ENCODE measurements at regions not wholly inside any gene's neighbourhood (a gene's known extent, or its start where the extent isn't known, plus 50 kb on each side); places are given as distances from the start of the nearest gene placed in this dataset.
"Not testable (repeated sequence)": the region's sequence is repeated elsewhere in the genome, so short reads cannot be mapped to it uniquely, and the experiment has no call there.

DNA sequence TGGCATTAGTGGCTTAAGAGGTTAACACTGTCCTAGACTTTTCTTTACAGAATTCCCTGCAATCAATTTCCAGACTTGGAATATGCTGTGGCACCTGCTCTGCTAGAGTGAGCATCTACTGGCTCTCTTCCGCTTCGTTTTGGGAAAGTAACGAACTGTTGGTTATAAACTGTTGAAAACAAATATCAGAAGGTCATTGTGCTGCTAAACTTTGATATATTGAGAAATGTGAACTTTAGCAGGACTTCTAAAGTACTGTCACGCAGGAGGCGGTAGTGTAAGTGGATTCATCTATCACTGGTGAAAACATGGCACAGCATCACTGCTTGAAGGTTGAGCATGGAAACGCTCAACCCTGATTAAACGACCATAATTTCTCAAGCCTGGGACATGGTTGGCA is 348.9 kb downstream of the FLRT2 start:
- DNase-seq (ENCODE audit: low spot score) = no peak

DNA sequence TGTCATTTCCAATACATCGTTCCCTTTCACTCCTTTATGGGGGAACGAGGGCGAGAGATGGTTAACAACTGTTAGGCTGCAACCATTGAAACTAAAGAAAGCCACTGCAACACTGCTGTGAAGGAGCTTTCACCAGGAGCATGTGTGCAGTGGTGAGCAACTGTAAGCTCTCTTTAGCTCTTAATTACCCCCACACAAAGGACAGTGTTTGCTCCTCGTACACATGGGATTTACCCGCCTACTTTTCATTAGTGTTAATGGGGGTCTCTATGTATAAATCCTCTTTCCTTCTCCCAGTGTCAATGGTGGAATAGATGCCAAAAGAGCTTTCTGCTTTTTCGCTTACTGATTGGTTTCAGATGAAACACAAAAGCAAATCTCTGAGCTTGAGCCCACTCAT is 343.1 kb downstream of the FLRT2 start:
- no peak for DNase-seq (ENCODE audit: low spot score)

DNA sequence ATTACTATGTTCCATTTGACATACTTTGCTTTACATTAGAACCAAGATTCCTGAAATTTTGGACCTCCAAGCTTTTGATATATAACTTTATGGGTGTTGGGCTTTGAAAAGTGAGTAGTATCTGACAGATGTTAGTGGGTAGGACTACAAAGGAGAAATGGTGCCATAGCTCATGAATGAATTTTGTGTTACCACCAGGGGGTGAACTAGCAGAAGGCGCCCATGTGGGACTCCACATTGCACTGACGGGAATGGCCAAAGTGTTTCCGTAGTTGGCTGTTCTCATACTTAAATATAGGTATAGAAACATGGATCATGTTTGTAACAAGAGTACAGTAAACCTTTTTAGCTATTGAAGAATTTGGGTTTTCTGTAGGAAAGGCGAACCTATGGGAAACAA is 337.5 kb downstream of the FLRT2 start:
- DNase-seq (ENCODE audit: low spot score) = no peak

DNA sequence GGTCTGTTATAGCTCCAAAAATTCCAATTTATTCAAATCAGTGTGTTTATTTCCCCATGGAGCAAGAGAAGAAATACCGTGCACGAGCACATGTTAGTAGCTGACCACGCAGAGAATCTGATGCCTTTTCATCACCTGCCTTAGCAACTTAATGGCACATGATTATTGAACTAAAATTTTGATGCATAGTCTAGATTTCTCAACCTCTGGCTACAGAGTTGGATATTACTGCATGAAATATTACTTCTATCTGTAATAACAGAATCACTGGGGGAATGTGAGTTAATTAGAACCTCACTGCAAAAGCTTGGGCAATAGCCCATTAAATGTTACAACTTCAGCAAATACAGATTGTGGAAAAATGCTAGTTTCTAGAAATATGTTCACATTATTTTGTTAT is 335.8 kb downstream of the FLRT2 start:
- DNase-seq (ENCODE audit: low spot score) = no peak

DNA sequence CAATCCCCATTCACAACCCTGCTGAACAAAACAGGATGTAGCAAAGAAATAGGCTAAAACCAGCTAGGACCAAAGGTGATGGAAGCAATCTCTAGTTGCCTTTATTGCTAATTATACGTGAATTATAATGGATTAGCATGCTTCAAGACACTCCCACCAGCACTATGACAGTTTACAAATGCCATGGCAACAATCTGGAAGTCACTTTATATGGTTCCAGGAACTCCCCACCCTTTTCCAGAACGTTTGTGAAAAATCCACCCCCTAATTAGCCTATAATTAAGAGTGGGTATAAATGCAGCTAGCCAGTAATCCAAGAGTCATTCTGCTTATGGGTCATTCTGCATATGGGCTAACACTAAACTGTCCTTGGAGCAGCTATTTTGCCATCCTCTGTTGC is 328.7 kb downstream of the FLRT2 start:
- DNase-seq (ENCODE audit: low spot score) = no peak

DNA sequence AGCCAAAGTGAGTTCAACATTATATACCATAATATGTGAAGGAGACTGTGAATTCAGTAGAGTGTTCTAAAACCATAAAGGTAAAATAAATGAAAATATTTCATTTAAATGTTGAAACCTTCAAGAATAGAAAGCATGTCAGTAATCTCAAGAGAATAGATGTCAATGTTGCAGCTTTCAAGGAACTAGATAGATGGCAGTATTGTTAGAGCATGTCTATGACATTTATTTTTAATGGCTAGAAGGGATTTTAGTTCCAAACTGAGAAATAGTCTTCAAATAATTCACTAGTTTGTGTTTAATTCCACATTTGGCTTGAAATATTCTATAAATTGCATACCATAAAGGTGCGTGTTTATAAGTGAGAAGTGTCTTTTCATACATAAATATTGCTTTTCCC is 326.5 kb downstream of the FLRT2 start:
- DNase-seq (ENCODE audit: low spot score) = no peak

DNA sequence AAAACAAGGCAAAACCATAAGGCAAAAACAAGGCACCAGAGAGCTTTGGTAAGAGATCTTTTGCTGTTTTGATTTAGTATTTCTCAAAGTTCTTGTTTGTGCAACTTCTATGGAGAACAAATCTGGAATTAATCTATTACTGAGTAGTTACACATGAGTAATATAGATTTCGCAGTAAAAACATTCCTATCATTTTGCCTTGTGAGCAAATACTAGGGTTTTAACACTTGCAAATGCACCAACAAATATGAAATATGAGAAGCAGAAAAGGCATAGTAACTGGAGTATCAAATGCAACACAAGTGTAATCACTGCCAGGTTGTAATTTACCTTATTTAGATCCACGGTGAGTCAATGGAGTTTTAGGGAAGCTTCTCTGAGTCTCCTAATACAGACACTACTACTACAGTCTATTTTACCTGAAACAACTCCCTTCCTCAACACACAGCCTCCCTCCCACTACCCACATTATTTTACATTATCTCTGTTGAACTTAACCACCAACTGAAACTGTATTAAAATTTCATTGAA is 324.1 kb downstream of the FLRT2 start:
- no peak for DNase-seq (ENCODE audit: low spot score)

DNA sequence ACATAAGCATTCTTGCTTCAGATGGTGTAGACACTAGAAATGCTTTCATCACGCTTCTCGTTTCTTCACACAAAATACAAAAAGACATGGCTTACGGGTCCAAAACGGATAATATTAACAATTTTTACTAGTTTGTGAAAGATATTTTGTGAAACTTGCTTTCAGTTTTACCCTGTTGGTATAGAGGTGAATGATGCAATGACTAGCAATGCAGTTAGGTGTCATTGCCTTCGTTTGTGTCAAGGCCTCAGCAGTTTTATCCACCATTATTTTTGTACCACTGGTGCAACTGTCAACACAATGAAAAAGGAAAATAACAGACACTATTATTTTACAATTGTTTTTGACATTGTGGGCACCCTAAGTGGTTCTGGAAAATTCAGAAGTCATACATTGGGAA is 323.0 kb downstream of the FLRT2 start:
- no peak for DNase-seq (ENCODE audit: low spot score)

DNA sequence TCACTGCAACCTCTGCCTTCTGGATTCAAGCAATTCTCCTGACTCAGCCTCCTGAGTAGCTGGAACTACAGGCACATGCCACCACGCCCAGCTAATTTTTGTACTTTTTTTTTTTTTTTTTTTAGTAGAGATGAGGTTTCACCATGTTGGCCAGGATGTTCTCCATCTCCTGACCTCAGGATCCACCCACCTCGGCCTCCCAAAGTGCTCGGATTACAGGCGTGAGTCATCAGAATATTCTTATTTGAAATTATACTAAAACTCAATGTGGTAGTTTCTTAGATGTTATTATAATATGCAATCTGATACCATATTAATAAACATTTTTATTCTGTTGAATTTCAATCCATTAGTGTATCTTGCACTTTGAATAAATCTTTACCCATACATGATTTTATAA is 322.2 kb downstream of the FLRT2 start:
- not testable (repeated sequence) for DNase-seq (ENCODE audit: low spot score)

DNA sequence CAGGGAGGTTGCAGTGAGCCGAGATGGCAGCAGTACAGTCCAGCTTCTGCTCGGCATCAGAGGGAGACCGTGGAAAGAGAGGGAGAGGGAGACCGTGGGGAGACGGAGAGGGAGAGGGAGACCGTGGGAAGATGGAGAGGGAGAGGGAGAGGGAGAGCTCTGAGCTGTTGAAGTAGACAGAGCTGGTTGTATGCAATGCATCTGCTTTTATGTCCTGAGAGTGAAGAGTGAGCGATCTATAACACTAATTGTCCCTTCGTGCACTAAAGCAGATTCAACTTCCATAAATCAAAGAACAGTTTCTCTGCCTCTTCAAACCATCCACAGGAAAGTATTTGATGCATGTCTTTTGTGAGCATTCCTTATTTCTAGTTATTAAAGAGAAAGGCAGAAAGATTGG is 300.6 kb downstream of the FLRT2 start:
- DNase-seq (ENCODE audit: low spot score) = not testable (repeated sequence)

DNA sequence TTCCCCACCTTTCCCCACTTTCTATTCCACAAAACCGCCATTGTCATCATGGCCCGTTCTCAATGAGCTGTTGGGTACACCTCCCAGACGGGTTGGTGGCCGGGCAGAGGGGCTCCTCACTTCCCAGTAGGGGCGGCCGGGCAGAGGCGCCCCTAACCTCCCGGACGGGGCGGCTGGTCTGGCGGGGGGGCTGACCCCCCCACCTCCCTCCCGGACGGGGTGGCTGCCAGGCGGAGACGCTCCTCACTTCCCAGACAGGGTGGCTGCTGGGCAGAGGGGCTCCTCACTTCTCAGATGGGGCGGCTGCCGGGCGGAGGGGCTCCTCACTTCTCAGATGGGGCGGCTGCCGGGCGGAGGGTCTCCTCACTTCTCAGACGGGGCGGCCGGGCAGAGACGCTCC is 299.7 kb downstream of the FLRT2 start:
- DNase-seq (ENCODE audit: low spot score) = not testable (repeated sequence)

DNA sequence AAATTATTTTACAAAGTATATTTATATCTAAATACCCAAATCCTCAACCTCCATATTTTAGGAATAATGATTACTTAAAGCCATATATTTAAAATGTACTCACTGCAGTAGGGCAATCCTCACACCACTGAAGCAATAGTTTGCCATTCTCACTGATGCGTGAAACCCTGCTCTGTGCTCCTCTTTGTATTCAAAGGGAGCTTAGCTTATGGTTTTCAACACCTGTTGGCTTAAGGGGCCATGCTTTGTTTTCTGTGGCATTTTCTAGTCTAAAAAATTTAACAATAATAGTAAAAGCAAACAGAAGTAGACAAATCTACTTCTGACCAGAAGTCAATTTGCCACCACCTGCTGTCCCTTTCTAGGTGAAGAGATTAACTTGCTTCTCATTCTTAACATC is 294.6 kb downstream of the FLRT2 start:
- DNase-seq (ENCODE audit: low spot score) = no peak

DNA sequence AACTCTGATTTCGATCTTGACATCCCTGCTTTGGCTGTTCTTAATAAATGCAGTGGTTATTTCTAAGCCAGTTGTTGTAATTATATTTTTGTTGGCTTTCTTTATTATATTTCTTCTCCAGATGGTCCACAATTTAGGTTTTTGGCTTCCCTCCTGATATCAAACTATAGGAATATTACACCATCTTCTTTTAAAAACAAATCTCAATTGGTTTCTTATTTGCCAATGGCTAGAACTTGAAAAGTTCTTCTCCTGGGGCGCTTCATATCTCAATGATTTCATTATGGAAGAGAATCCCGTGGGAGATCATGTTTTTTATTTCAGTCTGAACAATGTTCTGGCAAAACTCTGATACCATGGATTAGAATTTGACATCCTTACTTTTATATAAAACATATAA is 292.3 kb downstream of the FLRT2 start:
- DNase-seq (ENCODE audit: low spot score) = no peak

DNA sequence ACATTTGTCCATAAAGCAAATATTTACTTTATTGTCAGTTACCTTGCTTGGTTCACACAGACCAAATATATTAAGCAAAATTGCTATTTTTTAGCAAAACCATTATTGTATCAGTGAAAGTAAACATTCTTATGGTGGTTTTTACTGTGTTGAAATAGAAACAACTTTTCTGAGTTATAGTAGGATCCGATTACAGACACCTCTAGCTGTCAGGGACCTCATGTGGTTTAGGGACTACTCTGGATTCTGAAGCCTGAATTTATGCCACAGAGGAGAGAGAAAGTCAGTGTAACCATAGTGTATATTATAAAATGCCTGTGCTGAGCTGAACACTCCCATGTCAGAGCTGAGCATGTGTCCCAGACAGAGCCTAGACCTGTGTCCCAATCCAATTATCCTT is 287.5 kb downstream of the FLRT2 start:
- DNase-seq (ENCODE audit: low spot score) = no peak

DNA sequence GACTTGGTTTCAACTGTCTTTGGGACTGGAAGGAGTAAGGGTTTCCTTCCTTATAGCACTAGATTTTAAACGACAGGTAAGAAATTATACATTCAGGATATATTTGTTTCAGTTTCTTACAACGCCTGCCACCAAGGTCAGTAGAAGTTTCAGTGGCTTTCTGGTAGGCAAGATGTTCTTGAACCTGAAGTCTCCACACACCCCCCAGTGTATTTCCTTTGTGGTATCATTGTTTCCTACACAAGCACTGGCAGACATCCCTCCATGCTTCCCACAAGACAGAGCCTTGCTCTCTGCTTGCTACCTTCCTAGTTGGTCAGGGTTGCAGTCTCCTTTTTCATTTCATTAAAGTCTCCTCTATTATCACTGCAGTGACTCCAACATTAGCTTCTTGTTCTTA is 283.1 kb downstream of the FLRT2 start:
- no peak for DNase-seq (ENCODE audit: low spot score)

DNA sequence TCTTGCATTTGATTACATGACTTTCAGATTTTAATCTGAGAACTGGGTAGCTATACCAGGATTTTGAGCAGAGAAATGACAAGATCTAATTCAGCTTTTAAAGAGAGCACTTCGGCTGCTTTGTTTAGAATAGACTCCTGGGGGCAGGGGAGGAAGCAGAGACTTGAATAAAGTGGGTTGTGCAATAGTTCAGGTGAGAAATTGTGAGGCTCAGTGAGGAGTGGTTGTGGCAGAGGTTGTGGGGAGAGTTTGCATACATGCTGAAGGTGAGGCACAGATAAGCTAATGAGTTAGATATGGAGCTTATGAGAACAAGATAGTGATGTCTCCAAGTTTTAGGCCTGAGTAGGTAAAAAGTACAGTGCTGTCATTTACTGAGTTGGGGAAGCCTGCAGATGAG is 281.4 kb downstream of the FLRT2 start:
- DNase-seq (ENCODE audit: low spot score) = no peak

DNA sequence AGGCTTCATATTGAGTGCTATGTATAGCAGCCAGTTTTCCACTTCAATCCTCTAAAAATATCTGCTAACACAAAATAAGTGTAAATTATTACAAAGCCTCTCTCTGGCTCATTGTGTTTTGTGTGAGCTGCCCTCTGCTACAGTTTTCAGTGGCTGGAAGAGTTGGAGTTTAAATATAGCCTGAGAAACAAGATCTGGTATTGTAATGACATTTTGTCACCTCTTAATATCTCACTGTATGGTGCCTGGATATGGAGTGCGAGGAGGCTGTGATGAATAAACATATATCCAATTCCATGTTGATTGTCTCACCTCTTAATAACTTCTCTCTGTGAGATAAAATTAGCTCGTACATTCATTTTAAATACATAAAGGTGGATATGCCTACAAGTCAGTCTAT is 269.7 kb downstream of the FLRT2 start:
- DNase-seq (ENCODE audit: low spot score) = no peak

DNA sequence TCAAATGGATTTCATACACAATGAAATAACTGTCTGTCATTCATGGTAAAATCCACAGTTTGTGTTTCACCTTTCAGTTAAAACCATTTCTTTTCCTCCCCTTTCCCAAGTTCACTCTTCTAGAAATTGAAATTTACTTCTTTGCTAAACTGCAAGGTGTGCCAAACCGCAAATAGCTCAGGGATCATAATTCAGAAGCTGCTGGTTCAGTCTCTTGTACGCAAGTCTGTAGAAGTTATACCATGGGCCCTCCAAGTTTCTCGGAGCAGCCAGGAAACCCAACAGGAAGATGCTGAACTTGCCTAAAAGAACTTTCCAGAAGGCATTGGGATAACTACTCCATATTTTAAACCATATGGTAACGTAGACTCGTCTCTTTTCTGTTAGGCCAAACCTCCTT is 268.9 kb downstream of the FLRT2 start:
- DNase-seq (ENCODE audit: low spot score) = no peak

DNA sequence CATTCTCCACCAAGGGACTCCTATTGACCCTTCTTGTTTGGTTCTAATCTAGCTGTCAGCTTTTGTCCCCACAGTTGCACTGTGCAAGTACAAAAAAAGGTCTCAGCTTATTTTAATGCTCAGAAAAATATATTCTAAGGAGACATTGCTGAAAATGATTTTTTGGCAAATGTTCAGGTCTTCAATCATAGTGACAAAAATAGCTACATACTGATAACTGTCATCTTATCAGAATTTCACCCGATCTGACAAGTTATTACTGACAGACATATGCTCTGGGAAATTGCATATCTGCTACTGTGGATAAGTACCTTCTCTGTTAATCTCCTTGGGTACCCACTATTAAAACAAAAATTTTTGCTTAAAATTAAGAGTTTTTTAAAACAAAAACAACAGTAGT is 263.6 kb downstream of the FLRT2 start:
- no peak for DNase-seq (ENCODE audit: low spot score)

DNA sequence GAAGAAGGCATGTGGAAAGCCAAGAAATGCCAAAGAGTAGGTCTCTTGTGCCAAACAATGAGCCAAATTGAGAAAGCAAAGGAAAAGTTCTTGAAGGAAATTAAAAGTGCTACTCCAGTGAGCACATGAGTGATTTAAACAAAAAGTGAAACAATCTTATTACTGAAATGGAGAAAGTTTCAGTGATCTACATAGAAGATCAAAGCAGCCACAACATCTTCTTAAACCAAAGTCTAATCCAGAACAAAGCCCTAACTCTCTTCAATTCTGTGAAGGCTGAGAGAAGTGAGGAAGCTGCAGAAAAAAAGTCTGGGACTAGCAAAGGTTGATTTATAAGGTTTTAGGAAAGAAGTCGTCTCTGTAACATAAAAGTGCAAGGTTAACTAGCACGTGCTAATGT is 259.6 kb downstream of the FLRT2 start:
- no peak for DNase-seq (ENCODE audit: low spot score)

DNA sequence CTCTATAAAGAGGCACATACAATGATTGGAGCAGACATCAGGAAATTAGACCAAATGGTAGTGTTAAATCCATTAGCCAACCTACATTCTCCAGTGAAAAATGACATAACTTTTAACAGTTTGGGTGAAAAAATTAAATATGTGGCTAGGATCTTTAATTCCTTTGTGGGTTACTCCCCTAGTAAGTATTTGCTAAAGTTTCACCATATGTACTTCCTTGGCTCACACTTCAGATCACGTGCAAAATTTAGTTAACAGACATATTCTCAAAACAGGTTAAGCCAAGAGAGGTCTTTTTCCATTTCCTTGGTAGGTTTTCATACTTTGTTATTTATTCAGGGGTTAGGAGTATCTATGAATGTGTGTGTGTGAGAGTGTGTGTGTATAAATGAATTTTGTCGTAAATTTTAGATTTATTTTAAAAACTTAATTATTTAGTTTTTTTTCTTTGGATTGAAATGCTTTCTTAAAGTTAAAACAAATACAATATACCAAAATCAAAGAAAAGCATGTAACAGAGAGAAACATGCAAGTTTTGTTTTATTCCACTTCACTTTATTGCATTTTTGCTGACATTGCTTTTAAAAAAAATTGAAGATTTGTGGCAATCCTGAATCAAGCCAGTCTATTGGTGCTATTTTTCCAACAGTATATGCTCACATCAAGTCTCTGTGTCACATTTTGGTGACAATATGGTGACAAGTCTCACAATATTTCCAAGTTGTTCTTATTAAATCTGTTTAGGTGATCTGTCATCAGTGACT is 258.7 kb downstream of the FLRT2 start:
- DNase-seq (ENCODE audit: low spot score) = no peak

DNA sequence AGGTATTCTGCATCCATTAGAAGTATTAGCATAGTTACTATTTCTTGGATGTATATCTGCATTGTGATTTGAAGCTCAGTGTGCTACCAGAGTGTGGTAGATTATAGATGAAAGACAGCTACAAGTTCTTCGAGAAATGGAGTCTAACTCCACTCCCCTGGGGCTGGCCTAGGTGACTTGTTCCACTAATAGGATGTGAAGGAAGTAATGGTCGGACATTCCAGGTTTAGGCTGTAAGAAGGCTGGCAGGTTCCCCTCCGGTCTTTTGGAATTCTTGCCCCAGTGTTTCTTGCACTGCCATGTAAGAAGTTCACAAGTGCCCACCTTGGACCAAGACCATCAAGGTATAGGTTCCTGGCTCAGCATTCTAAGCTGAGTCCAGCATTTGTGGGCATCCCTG is 236.4 kb downstream of the FLRT2 start:
- no peak for DNase-seq (ENCODE audit: low spot score)

DNA sequence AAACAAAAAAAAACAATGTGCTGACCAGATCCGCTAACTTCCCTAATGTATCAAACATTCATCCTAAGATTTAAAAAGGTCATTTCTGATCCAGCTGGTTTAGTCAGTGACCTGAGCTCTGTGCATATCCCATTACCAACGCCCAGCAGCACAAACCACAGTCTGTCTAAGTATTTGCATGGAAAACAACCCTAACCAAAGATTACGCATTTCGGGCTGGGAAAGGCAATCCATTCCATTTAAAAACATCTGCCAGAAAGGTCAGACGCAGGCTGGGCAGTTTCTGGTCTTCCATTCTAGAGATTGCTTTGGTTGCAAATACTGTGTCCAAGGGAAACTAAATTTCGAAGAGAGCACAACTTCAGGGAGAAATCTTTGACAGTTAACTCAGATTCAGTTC is 234.9 kb downstream of the FLRT2 start:
- no peak for DNase-seq (ENCODE audit: low spot score)

DNA sequence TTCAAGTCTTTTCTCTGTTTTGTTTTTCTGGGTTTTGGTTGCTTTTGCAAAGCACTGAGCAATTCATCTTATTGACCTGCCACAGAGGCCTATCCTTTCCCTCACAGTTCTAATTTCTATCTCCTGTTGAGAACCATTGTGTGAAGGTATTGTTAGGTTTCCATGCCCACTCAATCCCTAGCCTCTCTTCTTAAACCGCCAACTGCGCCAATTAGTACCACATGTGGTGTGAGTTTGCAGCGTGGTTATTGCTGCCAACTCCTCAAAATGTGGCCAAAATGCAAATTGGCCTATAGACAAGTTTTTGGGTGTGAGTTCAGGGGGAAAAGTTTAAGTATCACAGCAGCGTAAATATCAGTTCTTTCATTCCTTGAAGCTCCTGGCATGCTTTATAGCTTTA is 232.6 kb downstream of the FLRT2 start:
- peak; percentile 41 for DNase-seq (ENCODE audit: low spot score)

Data from Ammon's horn (tissue), 1 donor.